Right lobe of liver (tissue), 4 donors: ENCODE measurements at regions not wholly inside any gene's neighbourhood (a gene's known extent, or its start where the extent isn't known, plus 50 kb on each side); places are given as distances from the start of the nearest gene placed in this dataset.

Source experiments
- POLR2A ChIP-seq: fragments of 450-650 bp; IDR thresholded peaks from one replicate; pipeline ENCODE4 v1.6.1; 2017; ENCODE audit warnings: antibody characterized with exemption, mild to moderate bottlenecking
- TF ChIP-seq, protein P1 (sequence below), 4 donors: fragments of 200-600 bp in 3 of 4; fragments of 450-650 bp in 1 of 4; IDR thresholded peaks; one replicate each; pipeline versions ENCODE4 v1.5.1 to v1.8.0; 2016 to 2022; ENCODE audit warnings: antibody characterized with exemption in 4 of 4, mild to moderate bottlenecking in 2 of 4
- donor health status: DM: no; HTN: no; CAD: no.
- donor health status: DM: no; HTN: no; CAD: no.
- donor health status: DM: no; HTN: yes; CAD: no.

GRCh38 chrX:4485912-4486311 is 772.5 kb upstream of the PRKX start:
- TF ChIP-seq POLR2A: no peak
- TF ChIP-seq, protein P1, sequence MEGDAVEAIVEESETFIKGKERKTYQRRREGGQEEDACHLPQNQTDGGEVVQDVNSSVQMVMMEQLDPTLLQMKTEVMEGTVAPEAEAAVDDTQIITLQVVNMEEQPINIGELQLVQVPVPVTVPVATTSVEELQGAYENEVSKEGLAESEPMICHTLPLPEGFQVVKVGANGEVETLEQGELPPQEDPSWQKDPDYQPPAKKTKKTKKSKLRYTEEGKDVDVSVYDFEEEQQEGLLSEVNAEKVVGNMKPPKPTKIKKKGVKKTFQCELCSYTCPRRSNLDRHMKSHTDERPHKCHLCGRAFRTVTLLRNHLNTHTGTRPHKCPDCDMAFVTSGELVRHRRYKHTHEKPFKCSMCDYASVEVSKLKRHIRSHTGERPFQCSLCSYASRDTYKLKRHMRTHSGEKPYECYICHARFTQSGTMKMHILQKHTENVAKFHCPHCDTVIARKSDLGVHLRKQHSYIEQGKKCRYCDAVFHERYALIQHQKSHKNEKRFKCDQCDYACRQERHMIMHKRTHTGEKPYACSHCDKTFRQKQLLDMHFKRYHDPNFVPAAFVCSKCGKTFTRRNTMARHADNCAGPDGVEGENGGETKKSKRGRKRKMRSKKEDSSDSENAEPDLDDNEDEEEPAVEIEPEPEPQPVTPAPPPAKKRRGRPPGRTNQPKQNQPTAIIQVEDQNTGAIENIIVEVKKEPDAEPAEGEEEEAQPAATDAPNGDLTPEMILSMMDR (IDR thresholded peaks at IDR 0.05): no peak
